Cardiac muscle cell (in vitro differentiated cells and primary cell): ENCODE measurements at regions not wholly inside any gene's neighbourhood (a gene's known extent, or its start where the extent isn't known, plus 50 kb on each side); places are given as distances from the start of the nearest gene placed in this dataset.
A peak's percentile ranks its signal among the peaks of the same experiment; 100 is the strongest.

Source experiments
- DNase-seq, 2 donors: peaks; one replicate each; pipeline versions ENCODE4 v3.0.0 to v3.0.0-alpha.2; 2010 to 2017; ENCODE audit warnings: low read depth in 1 of 2, low spot score in 1 of 2
- H3K27ac ChIP-seq: fragments of 200-600 bp; sonication (generic); 2 replicates; pipeline ENCODE4 v1.5.1; 2016
- H3K27me3 ChIP-seq: fragments of 200-600 bp; sonication (generic); 2 replicates; pipeline ENCODE4 v1.6.0; 2016; ENCODE audit warnings: control low read depth
- H3K36me3 ChIP-seq: fragments of 200-600 bp; sonication (generic); 2 replicates; pipeline ENCODE4 v1.5.1; 2016; ENCODE audit warnings: control low read depth
- H3K4me1 ChIP-seq: fragments of 200-600 bp; sonication (generic); 2 replicates; pipeline ENCODE4 v1.8.1; 2017; ENCODE audit warnings: low read depth, mild to moderate bottlenecking, mixed run types
- H3K4me3 ChIP-seq: fragments of 200-600 bp; sonication (generic); 2 replicates; pipeline ENCODE4 v1.5.1; 2016; ENCODE audit warnings: mild to moderate bottlenecking
- H3K9me3 ChIP-seq: fragments of 200-600 bp; sonication (generic); 2 replicates; pipeline ENCODE4 v1.5.1; 2017; ENCODE audit warnings: low read depth, mild to moderate bottlenecking, control low read depth
- TF ChIP-seq, protein P1 (sequence below): IDR thresholded peaks from 2 replicates; pipeline ENCODE4 v1.5.1; 2012; ENCODE audit warnings: low read depth, mild to moderate bottlenecking, low read length

DNA sequence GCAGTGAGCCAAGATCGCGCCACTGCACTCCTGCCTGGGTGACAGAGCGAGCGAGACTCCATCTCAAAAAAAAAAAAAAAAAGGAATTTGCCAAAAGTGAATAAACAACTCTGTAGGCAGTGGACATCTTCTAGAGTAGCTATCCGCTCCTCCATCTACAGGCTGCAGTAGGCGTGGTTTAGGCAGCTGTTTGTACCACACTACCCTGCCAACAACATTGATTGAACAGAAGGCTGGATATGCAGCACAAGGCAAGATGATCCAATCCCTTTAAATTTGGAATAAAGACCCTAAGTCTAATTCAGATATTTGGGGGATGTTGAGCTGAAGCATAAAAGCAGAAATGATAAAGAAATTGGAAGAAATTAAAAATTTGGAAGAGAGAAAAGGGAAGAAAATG lies 141.6 kb downstream of the TES start:
- Histone ChIP-seq H3K9me3 (no peaks in the 10 kb centered on the region), H3K27ac (no peak overlapping the region), H3K27me3 (no peaks in the 10 kb centered on the region), H3K36me3 (no peaks in the 10 kb centered on the region), H3K4me3 (no peak overlapping the region), H3K4me1 (peaks cover 30% of the 10 kb centered on the region)
- TF ChIP-seq, protein P1, sequence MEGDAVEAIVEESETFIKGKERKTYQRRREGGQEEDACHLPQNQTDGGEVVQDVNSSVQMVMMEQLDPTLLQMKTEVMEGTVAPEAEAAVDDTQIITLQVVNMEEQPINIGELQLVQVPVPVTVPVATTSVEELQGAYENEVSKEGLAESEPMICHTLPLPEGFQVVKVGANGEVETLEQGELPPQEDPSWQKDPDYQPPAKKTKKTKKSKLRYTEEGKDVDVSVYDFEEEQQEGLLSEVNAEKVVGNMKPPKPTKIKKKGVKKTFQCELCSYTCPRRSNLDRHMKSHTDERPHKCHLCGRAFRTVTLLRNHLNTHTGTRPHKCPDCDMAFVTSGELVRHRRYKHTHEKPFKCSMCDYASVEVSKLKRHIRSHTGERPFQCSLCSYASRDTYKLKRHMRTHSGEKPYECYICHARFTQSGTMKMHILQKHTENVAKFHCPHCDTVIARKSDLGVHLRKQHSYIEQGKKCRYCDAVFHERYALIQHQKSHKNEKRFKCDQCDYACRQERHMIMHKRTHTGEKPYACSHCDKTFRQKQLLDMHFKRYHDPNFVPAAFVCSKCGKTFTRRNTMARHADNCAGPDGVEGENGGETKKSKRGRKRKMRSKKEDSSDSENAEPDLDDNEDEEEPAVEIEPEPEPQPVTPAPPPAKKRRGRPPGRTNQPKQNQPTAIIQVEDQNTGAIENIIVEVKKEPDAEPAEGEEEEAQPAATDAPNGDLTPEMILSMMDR = no peak
- DNase-seq = no peak

DNA sequence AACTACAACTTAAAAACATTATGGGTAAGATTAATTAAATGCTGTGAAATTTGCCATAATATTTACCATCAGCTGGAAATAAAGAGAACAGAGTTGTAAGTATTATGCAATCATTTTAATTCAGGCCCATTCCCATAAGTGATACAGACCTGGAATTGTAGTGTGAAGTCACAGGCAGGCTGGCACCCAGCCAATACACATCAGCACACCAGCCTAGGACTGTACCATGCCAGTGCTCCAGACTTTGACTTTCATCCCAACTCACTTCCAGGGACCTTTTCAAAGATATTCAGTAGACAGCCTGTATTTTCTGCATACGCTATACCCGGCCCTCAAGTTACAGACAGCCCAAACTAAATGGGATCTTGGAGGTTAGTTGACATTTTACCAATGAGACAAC lies 143.3 kb downstream of the TES start:
- H3K27me3 ChIP-seq = no peaks in the 10 kb centered on the region
- no peak overlapping the region for H3K4me3 ChIP-seq
- H3K9me3 ChIP-seq = no peaks in the 10 kb centered on the region
- H3K27ac ChIP-seq = no peak overlapping the region
- peaks cover 35% of the 10 kb centered on the region for H3K4me1 ChIP-seq
- peak; percentile 27 to 71 for DNase-seq
- TF ChIP-seq, protein P1 = no peak
- H3K36me3 ChIP-seq = no peaks in the 10 kb centered on the region

GRCh38 chr7:116354171-116354545 lies 143.8 kb downstream of the TES start:
- Histone ChIP-seq H3K4me1 (peaks cover 35% of the 10 kb centered on the region), H3K27ac (peak overlapping the region; percentile 75), H3K36me3 (no peaks in the 10 kb centered on the region), H3K4me3 (no peak overlapping the region), H3K9me3 (no peaks in the 10 kb centered on the region), H3K27me3 (no peaks in the 10 kb centered on the region)
- TF ChIP-seq, protein P1 = no peak
- peak in 1 of 2 donors; percentile 97 for DNase-seq

GRCh38 chr7:116354546-116355423 lies 144.4 kb downstream of the TES start:
- H3K27ac ChIP-seq = peak overlapping the region; percentile 75

DNA sequence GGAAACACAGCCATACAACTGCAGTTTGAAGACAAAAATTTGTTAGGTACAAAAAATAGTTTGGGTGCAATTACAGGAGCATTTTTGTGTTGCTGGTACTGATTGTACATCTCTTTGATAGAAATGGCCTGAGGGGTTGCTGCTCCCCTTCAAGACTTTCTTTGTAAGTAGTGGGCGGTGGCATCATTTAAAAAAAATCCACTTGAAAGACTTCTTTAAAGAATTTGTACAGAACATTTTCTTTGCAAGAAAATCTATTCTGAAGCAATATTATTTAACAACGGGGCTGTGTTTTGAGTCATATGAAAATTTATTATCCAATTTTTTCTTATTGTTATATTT lies 144.1 kb upstream of the CAV2 start:
- Histone ChIP-seq H3K4me1 (peaks cover 35% of the 10 kb centered on the region), H3K27me3 (no peaks in the 10 kb centered on the region), H3K4me3 (no peak overlapping the region), H3K27ac (peak overlapping the region; percentile 75), H3K36me3 (no peaks in the 10 kb centered on the region), H3K9me3 (no peaks in the 10 kb centered on the region)
- TF ChIP-seq, protein P1 = no peak
- DNase-seq = no peak

More at GRCh38 chr7:116354546-116355423, 144.4 kb downstream of the TES start:
- TF ChIP-seq, protein P1 = no peak
- H3K4me1 ChIP-seq = peaks cover 35% of the 10 kb centered on the region
- no peaks in the 10 kb centered on the region for H3K27me3 ChIP-seq
- peak; percentile 62 to 100 for DNase-seq
- no peak overlapping the region for H3K4me3 ChIP-seq
- H3K9me3 ChIP-seq = no peaks in the 10 kb centered on the region
- H3K36me3 ChIP-seq = no peaks in the 10 kb centered on the region
